IMR-90 (cell line): ENCODE measurements at regions not wholly inside any gene's neighbourhood (a gene's known extent, or its start where the extent isn't known, plus 50 kb on each side); places are given as distances from the start of the nearest gene placed in this dataset.

Experiments used
- ATAC-seq: fragments of 200-7000 bp; cut with Tn5 transposase; 2 replicates; pipeline ENCODE4 v1.9.1; 2020; ENCODE audit warnings: low read depth, mild to moderate bottlenecking, moderate library complexity
- BruUV-seq: library from RNA; stranded (reverse); fragments of 400-500 nt; replicated peaks from 2 replicates; lab custom pipeline; 2021; lab: Mats Ljungman, UMichigan
- CTCF ChIA-PET: fragments of 300-600 bp; formaldehyde crosslinking; extraction: SDS; loops from one replicate; lab custom pipeline; 2021; ENCODE audit warnings: antibody characterized with exemption; lab: Yijun Ruan, JAX
- POLR2A ChIA-PET: fragments of 300-600 bp; sonication (Branson Sonifier 250); formaldehyde crosslinking; loops from one replicate; lab custom pipeline; 2022; ENCODE audit warnings: antibody characterized with exemption; ENCODE audit not compliant: unreplicated experiment; lab: Charles Lee
- DNase-seq: peaks from one replicate; pipeline ENCODE4 v3.0.0; 2013
- H2AFZ ChIP-seq: replicated peaks from 2 replicates; pipeline ENCODE3; 2013; ENCODE audit warnings: low read length, mild to moderate bottlenecking; ENCODE audit not compliant: poor library complexity
- H2AK5ac ChIP-seq: 2 replicates; pipeline ENCODE4 v1.6.1; 2013; ENCODE audit warnings: low read depth, low read length, inconsistent platforms
- H2AK9ac ChIP-seq: replicated peaks from 2 replicates; pipeline ENCODE3; 2013; ENCODE audit warnings: mild to moderate bottlenecking, low read depth, low read length, moderate library complexity; ENCODE audit not compliant: poor library complexity
- H2BK120ac ChIP-seq: 2 replicates; pipeline ENCODE4 v1.6.1; 2013; ENCODE audit warnings: low read depth, low read length, inconsistent platforms
- H2BK15ac ChIP-seq: 3 replicates; pipeline ENCODE4 v1.6.1; 2013; ENCODE audit warnings: low read depth, low read length, inconsistent platforms
- H2BK20ac ChIP-seq: 2 replicates; pipeline ENCODE4 v1.6.1; 2013; ENCODE audit warnings: low read depth, mild to moderate bottlenecking, inconsistent platforms, low read length, moderate library complexity
- H2BK5ac ChIP-seq: 2 replicates; pipeline ENCODE4 v1.6.1; 2013; ENCODE audit warnings: mild to moderate bottlenecking, low read depth, low read length, inconsistent platforms; ENCODE audit not compliant: poor library complexity, severe bottlenecking
- H3K14ac ChIP-seq: replicated peaks from 2 replicates; pipeline ENCODE4 v1.6.1; 2013; ENCODE audit warnings: low read depth, low read length, inconsistent platforms
- H3K18ac ChIP-seq: 2 replicates; pipeline ENCODE4 v1.6.1; 2013; ENCODE audit warnings: low read depth, low read length, control low read depth
- H3K23ac ChIP-seq: 2 replicates; pipeline ENCODE4 v1.6.1; 2013; ENCODE audit warnings: low read depth, low read length, inconsistent platforms
- H3K27ac ChIP-seq: 2 replicates; pipeline ENCODE4 v1.5.1; 2013; ENCODE audit warnings: mild to moderate bottlenecking, control low read depth, low read length; ENCODE audit not compliant: insufficient read depth
- H3K27me3 ChIP-seq: 2 replicates; pipeline ENCODE4 v1.6.1; 2013; ENCODE audit warnings: low read length; ENCODE audit not compliant: control insufficient read depth, insufficient read depth
- H3K36me3 ChIP-seq: 2 replicates; pipeline ENCODE4 v1.6.1; 2013; ENCODE audit warnings: low read length, mixed read lengths; ENCODE audit not compliant: control insufficient read depth, insufficient read depth
- H3K4ac ChIP-seq: 2 replicates; pipeline ENCODE4 v1.6.1; 2013; ENCODE audit warnings: low read depth, low read length, inconsistent platforms
- H3K4me1 ChIP-seq: 2 replicates; pipeline ENCODE4 v1.6.1; 2013; ENCODE audit warnings: low read length, mixed read lengths; ENCODE audit not compliant: control insufficient read depth, insufficient read depth
- H3K4me2 ChIP-seq: 2 replicates; pipeline ENCODE4 v1.6.1; 2013; ENCODE audit warnings: low read depth, mild to moderate bottlenecking, control low read depth, low read length, moderate library complexity
- H3K4me3 ChIP-seq: 2 replicates; pipeline ENCODE4 v1.5.1; 2013; ENCODE audit warnings: low read depth, mild to moderate bottlenecking, control low read depth, low read length, moderate library complexity; ENCODE audit not compliant: insufficient read depth
- H3K56ac ChIP-seq: 2 replicates; pipeline ENCODE4 v1.6.1; 2013; ENCODE audit warnings: low read length, inconsistent platforms; ENCODE audit not compliant: insufficient read depth; ENCODE audit errors: extremely low read depth
- H3K79me1 ChIP-seq, 2 experiments: 2 replicates each; pipeline ENCODE4 v1.6.1; 2013; ENCODE audit warnings: low read length in 2 of 2, inconsistent platforms in 1 of 2, low read depth in 1 of 2
- H3K9ac ChIP-seq: 2 replicates; pipeline ENCODE4 v1.6.1; 2013; ENCODE audit warnings: low read depth, low read length, control low read depth
- H3K9me1 ChIP-seq: 2 replicates; pipeline ENCODE4 v1.6.1; 2013; ENCODE audit warnings: low read length, inconsistent platforms; ENCODE audit not compliant: insufficient read depth
- H3K9me3 ChIP-seq: 2 replicates; pipeline ENCODE4 v1.6.1; 2013; ENCODE audit warnings: low read length; ENCODE audit not compliant: control insufficient read depth, insufficient read depth
- H4K20me1 ChIP-seq: 2 replicates; pipeline ENCODE4 v1.6.1; 2013; ENCODE audit warnings: low read length, inconsistent platforms; ENCODE audit not compliant: insufficient read depth
- H4K5ac ChIP-seq: 2 replicates; pipeline ENCODE4 v1.6.1; 2013; ENCODE audit warnings: mild to moderate bottlenecking, low read depth, low read length, control low read depth
- H4K8ac ChIP-seq, 2 experiments: 2 replicates each; pipeline ENCODE4 v1.6.1; 2013; ENCODE audit warnings: low read depth in 2 of 2, low read length in 2 of 2, control low read depth in 1 of 2, inconsistent platforms in 1 of 2
- H4K91ac ChIP-seq: 2 replicates; pipeline ENCODE4 v1.6.1; 2013; ENCODE audit warnings: low read depth, low read length, inconsistent platforms; ENCODE audit not compliant: insufficient read depth
- BHLHE40 ChIP-seq: fragments of 150-350 bp; IDR thresholded peaks from 2 replicates; pipeline ENCODE4 v1.6.1; 2016; ENCODE audit warnings: mild to moderate bottlenecking, low read depth, low read length
- CEBPB ChIP-seq: IDR thresholded peaks from 2 replicates; pipeline ENCODE4 v1.6.1; 2012; ENCODE audit warnings: low read depth, low read length, improper control_type of control experiment
- CHD1 ChIP-seq: IDR thresholded peaks from 2 replicates; pipeline ENCODE4 v1.6.1; 2012; ENCODE audit warnings: low read depth, low read length, improper control_type of control experiment
- FOS ChIP-seq: fragments of 150-350 bp; IDR thresholded peaks from 2 replicates; pipeline ENCODE4 v1.6.1; 2016; ENCODE audit warnings: low read depth, low read length
- MAFK ChIP-seq: IDR thresholded peaks from 2 replicates; pipeline ENCODE4 v1.6.1; 2012; ENCODE audit warnings: low read depth, low read length, improper control_type of control experiment
- MAZ ChIP-seq: IDR thresholded peaks from 2 replicates; pipeline ENCODE4 v1.6.1; 2012; ENCODE audit warnings: low read depth, mild to moderate bottlenecking, low read length, improper control_type of control experiment, moderate library complexity, borderline replicate concordance
- MXI1 ChIP-seq: IDR thresholded peaks from 2 replicates; pipeline ENCODE4 v1.6.1; 2012; ENCODE audit warnings: low read depth, mild to moderate bottlenecking, low read length, moderate library complexity, borderline replicate concordance
- NFE2L2 ChIP-seq: fragments of 150-350 bp; IDR thresholded peaks from 2 replicates; pipeline ENCODE4 v1.6.1; 2016; ENCODE audit warnings: low read depth, mild to moderate bottlenecking, low read length
- POLR2A ChIP-seq: IDR thresholded peaks from 2 replicates; pipeline ENCODE4 v1.6.1; 2012; ENCODE audit warnings: mild to moderate bottlenecking, low read depth, low read length
- RAD21 ChIP-seq: IDR thresholded peaks from 2 replicates; pipeline ENCODE4 v1.6.1; 2012; ENCODE audit warnings: low read length, improper control_type of control experiment
- RCOR1 ChIP-seq: IDR thresholded peaks from 2 replicates; pipeline ENCODE4 v1.6.1; 2012; ENCODE audit warnings: mild to moderate bottlenecking, low read length, improper control_type of control experiment; ENCODE audit not compliant: insufficient replicate concordance
- RFX5 ChIP-seq: IDR thresholded peaks from 2 replicates; pipeline ENCODE4 v1.8.0; 2012; ENCODE audit warnings: low read depth, mild to moderate bottlenecking, low read length, moderate library complexity
- SMC3 ChIP-seq: fragments of 150-350 bp; IDR thresholded peaks from 2 replicates; pipeline ENCODE4 v1.6.1; 2016; ENCODE audit warnings: low read depth, mild to moderate bottlenecking, antibody characterized with exemption, low read length, moderate library complexity
- WGBS, 2 experiments: methylation state at CpG; one replicate each; pipeline versions ENCODE4 v1.1.5 to v1.1.7; 2013; ENCODE audit warnings: missing lambda C conversion rate in 2 of 2; ENCODE audit not compliant: insufficient read length in 1 of 2; ENCODE audit errors: extremely low coverage in 2 of 2; 5-methylcytosine and 5-hydroxymethylcytosine counted together
- dilution Hi-C: fragments of 300-500 bp; cut with HindIII; formaldehyde crosslinking; loops from one replicate; pipeline ENCODE4 v1.14.3; 2018; ENCODE audit warnings: low sequenced_read_pairs; ENCODE audit not compliant: unreplicated experiment
- in situ Hi-C: fragments of 300-500 bp; cut with MboI; formaldehyde crosslinking; loops from 3 replicates; pipeline ENCODE4 v1.14.3; 2019; ENCODE audit warnings: low sequenced_read_pairs, inconsistent platforms, mixed read lengths
- intact Hi-C: fragments of 100-400 bp; cut with micrococcal nuclease; formaldehyde crosslinking; loops from 2 replicates; pipeline ENCODE4 v1.10.0; 2022
- TF ChIP-seq, protein P1 (sequence below): conservative IDR thresholded peaks from 2 replicates; pipeline ENCODE4 v1.5.1; 2012; ENCODE audit warnings: mild to moderate bottlenecking, low read depth, low read length, improper control_type of control experiment
- TF ChIP-seq, protein P2 (sequence below): fragments of 150-350 bp; IDR thresholded peaks from 2 replicates; pipeline ENCODE4 v1.6.1; 2016; ENCODE audit warnings: low read depth, mild to moderate bottlenecking, low read length, moderate library complexity, borderline replicate concordance

DNA sequence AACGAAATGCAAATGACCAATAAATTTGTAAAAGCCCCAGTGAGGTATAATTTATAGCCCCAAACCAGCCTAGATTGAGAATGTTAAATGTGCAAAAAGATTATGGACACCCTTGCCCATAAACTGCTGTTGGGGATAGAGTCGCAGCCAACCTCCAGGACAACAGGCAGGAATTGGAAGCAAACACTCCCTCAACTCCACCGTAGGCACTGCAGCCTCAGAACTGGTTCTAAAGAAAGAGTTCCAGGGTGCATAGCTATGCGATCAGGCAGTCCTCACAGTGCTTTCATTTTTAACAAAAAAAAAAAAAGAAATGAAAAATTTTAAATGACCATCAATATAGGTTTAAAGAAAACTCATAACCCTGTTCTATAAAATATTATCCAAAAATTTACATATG lies 86.2 kb downstream of the CXCL12 start (continued):
- TF ChIP-seq FOS (no peak), MAZ (no peak), SMC3 (no peak), MAFK (no peak)

GRCh38 chr10:44297963-44298362 lies 86.9 kb downstream of the CXCL12 start:
- H2BK120ac ChIP-seq = no peak overlapping the region
- H3K56ac ChIP-seq = no peak overlapping the region
- TF ChIP-seq FOS = no peak
- no peak for TF ChIP-seq MAZ
- no peak for TF ChIP-seq CEBPB
- no peak for TF ChIP-seq CHD1
- no peak for TF ChIP-seq POLR2A
- TF ChIP-seq, protein P1, sequence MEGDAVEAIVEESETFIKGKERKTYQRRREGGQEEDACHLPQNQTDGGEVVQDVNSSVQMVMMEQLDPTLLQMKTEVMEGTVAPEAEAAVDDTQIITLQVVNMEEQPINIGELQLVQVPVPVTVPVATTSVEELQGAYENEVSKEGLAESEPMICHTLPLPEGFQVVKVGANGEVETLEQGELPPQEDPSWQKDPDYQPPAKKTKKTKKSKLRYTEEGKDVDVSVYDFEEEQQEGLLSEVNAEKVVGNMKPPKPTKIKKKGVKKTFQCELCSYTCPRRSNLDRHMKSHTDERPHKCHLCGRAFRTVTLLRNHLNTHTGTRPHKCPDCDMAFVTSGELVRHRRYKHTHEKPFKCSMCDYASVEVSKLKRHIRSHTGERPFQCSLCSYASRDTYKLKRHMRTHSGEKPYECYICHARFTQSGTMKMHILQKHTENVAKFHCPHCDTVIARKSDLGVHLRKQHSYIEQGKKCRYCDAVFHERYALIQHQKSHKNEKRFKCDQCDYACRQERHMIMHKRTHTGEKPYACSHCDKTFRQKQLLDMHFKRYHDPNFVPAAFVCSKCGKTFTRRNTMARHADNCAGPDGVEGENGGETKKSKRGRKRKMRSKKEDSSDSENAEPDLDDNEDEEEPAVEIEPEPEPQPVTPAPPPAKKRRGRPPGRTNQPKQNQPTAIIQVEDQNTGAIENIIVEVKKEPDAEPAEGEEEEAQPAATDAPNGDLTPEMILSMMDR = no peak
- TF ChIP-seq MXI1 = no peak
- TF ChIP-seq MAFK = no peak
- TF ChIP-seq RCOR1 = no peak
- no peak for TF ChIP-seq RFX5
- no peak for TF ChIP-seq BHLHE40
- TF ChIP-seq SMC3 = no peak
- TF ChIP-seq NFE2L2 = no peak
- no peak for TF ChIP-seq RAD21
- TF ChIP-seq, protein P2, sequence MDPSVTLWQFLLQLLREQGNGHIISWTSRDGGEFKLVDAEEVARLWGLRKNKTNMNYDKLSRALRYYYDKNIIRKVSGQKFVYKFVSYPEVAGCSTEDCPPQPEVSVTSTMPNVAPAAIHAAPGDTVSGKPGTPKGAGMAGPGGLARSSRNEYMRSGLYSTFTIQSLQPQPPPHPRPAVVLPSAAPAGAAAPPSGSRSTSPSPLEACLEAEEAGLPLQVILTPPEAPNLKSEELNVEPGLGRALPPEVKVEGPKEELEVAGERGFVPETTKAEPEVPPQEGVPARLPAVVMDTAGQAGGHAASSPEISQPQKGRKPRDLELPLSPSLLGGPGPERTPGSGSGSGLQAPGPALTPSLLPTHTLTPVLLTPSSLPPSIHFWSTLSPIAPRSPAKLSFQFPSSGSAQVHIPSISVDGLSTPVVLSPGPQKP = no peak
- no peak overlapping the region for H4K91ac ChIP-seq
- 100% methylated on average over 1 of the region's 6 CpGs; no CpG with 5 or more reads in 1 of the 2 experiments for WGBS, 2 experiments
- POLR2A ChIA-PET = no interaction called here
- peaks cover 23% of the 10 kb centered on the region for H3K9me1 ChIP-seq
- no peak overlapping the region for H2BK20ac ChIP-seq
- H2AFZ ChIP-seq = no peak overlapping the region
- H3K9ac ChIP-seq = no peak overlapping the region
- no TSS peak for BruUV-seq
- H2AK5ac ChIP-seq = no peak overlapping the region
- no peaks in the 10 kb centered on the region for H4K20me1 ChIP-seq
- in situ Hi-C loops (no loop called here), dilution Hi-C loops (no loop called here), intact Hi-C loops (no loop called here)
- CTCF ChIA-PET = no interaction called here
- no peak overlapping the region for H3K23ac ChIP-seq
- no peaks in the 10 kb centered on the region for H3K27me3 ChIP-seq
- no peak overlapping the region for H3K4me3 ChIP-seq
- DNase-seq = no peak
- no peaks in the 10 kb centered on the region for H3K9me3 ChIP-seq
- H3K4me2 ChIP-seq = no peak overlapping the region
- no peak overlapping the region for H3K18ac ChIP-seq
- H3K4me1 ChIP-seq = peaks cover 17% of the 10 kb centered on the region
- no peak overlapping the region for H2BK5ac ChIP-seq
- H3K79me1 ChIP-seq = no peaks in the 10 kb centered on the region
- H3K4ac ChIP-seq = no peak overlapping the region
- H3K36me3 ChIP-seq = no peaks in the 10 kb centered on the region
- no peak overlapping the region for H3K14ac ChIP-seq
- ATAC-seq = no peak
- no peak overlapping the region for H3K27ac ChIP-seq
- no peak overlapping the region; the same call in 2 of the 3 replicates for H2BK15ac ChIP-seq
- H4K5ac ChIP-seq = no peak overlapping the region
- no peak overlapping the region for H4K8ac ChIP-seq
- no peak overlapping the region for H2AK9ac ChIP-seq
